ENCODE measurements at regions not wholly inside any gene's neighbourhood (a gene's known extent, or its start where the extent isn't known, plus 50 kb on each side); places are given as distances from the start of the nearest gene placed in this dataset.

DNA sequence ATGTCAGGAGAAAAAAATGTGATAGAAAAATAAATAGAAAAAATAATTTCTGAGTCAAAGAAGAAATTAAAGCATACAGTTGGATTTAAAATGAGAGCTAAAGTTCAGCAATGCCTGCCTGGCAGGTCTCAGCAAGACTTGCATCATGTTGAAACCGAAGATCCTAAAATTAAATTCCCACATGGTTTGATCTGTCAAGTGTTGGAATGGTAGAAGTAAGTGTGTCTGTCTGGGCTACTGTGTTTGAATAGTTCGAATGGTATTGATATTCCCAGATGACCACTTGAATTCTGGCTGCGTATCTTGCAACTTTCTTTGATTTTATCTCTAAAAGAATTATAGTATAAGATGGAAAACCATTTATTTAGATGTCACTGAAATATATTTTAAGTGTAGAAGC lies 1349.6 kb downstream of the EPHA7 start:
- no peaks in the 10 kb centered on the region for H3K79me1 ChIP-seq (ENCODE audit: low read depth, low read length)
- no peak overlapping the region for H2AFZ ChIP-seq (ENCODE audit: low read length)
- no peak overlapping the region for H2BK12ac ChIP-seq (ENCODE audit: low read depth, low read length)
- DNase-seq (ENCODE audit: low read depth in 1 of 2, low spot score in 2 of 2) (no peak), FAIRE-seq (no peak)
- H3K4me3 ChIP-seq (ENCODE audit: extremely low read depth in 1 of 4, insufficient read depth in 2 of 4, low read depth in 3 of 4, low read length in 4 of 4), result no peak overlapping the region
- no peak overlapping the region for H4K91ac ChIP-seq (replicated peaks; ENCODE audit: insufficient read length, low read length)
- H3K27ac ChIP-seq (ENCODE audit: low read depth, low read length), result no peak overlapping the region
- no peak overlapping the region for H3K14ac ChIP-seq (ENCODE audit: insufficient read length)
- no peak overlapping the region for H3K9ac ChIP-seq (replicated peaks in 1 of 4; ENCODE audit: extremely low read depth in 1 of 4, low read depth in 3 of 4, low read length in 3 of 4)
- no peak overlapping the region for H2BK15ac ChIP-seq (ENCODE audit: low read length)
- no peak overlapping the region for H4K8ac ChIP-seq (ENCODE audit: extremely low read depth, insufficient read depth, low read length)
- 89% methylated on average over 3 of the region's 3 CpGs; no CpG with 5 or more reads in 1 of the 2 experiments for WGBS, 2 experiments (ENCODE audit: extremely low coverage in 1 of 2, insufficient coverage in 1 of 2, insufficient read length in 1 of 2, insufficient replicate concordance in 2 of 2, low coverage in 1 of 2, low lambda C conversion rate in 2 of 2, missing lambda C conversion rate in 1 of 2)
- H4K5ac ChIP-seq (ENCODE audit: insufficient read length, low read depth, low read length), result no peak overlapping the region
- H3K4ac ChIP-seq (replicated peaks; ENCODE audit: insufficient read length, low read depth, low read length), result no peak overlapping the region
- no peaks in the 10 kb centered on the region for H3K27me3 ChIP-seq (replicated peaks in 1 of 4; ENCODE audit: control insufficient read depth in 3 of 4, extremely low read depth in 1 of 4, insufficient read depth in 3 of 4, low read length in 3 of 4)
- H4K20me1 ChIP-seq (replicated peaks in 1 of 2; ENCODE audit: control insufficient read depth in 1 of 2, insufficient read depth in 2 of 2, low read length in 2 of 2), result no peaks in the 10 kb centered on the region
- ChIA-PET CTCF (ENCODE audit: partially characterized antibody) (no interaction called here), POLR2A (ENCODE audit: partially characterized antibody) (no interaction called here)
- no peaks in the 10 kb centered on the region for H3K36me3 ChIP-seq (ENCODE audit: control insufficient read depth in 2 of 4, insufficient read depth in 4 of 4, low read length in 3 of 4)
- H2BK5ac ChIP-seq (ENCODE audit: low read depth, low read length), result no peak overlapping the region
- no peak overlapping the region for H2AK5ac ChIP-seq (ENCODE audit: low read depth, low read length)
- no peaks in the 10 kb centered on the region for H3K79me2 ChIP-seq (ENCODE audit: control insufficient read depth in 1 of 2, insufficient read depth in 2 of 2, low read length in 2 of 2)
- H3K23ac ChIP-seq (ENCODE audit: insufficient read length), result no peak overlapping the region
- H3K9me3 ChIP-seq (ENCODE audit: insufficient read depth in 2 of 2, low read depth in 1 of 2, low read length in 1 of 2), result no peaks in the 10 kb centered on the region
- H3K23me2 ChIP-seq (ENCODE audit: low read depth, low read length), result no peaks in the 10 kb centered on the region
- H2BK20ac ChIP-seq (ENCODE audit: low read length), result no peak overlapping the region
- no peak overlapping the region for H3K4me2 ChIP-seq (ENCODE audit: insufficient read depth in 1 of 2, low read depth in 2 of 2, low read length in 2 of 2)
- no peak overlapping the region for H3K18ac ChIP-seq (ENCODE audit: extremely low read depth, low read length)
- no peak overlapping the region for H2BK120ac ChIP-seq (replicated peaks; ENCODE audit: low read depth, low read length)
- no peak overlapping the region for H3K56ac ChIP-seq (replicated peaks; ENCODE audit: insufficient read length, low read depth, low read length)
- H3K4me1 ChIP-seq (replicated peaks in 1 of 4; ENCODE audit: control insufficient read depth in 3 of 4, insufficient read depth in 4 of 4, low read length in 3 of 4), result no peaks in the 10 kb centered on the region
- TF ChIP-seq TBP (IDR thresholded peaks at IDR 0.05; ENCODE audit: low read depth, low read length), result no peak
- TF ChIP-seq EP300 (IDR thresholded peaks at IDR 0.05; ENCODE audit: borderline replicate concordance in 1 of 2, low read depth in 2 of 2, low read length in 2 of 2), result no peak
- TF ChIP-seq NANOG (IDR thresholded peaks at IDR 0.05; ENCODE audit: insufficient read depth, low read depth, low read length, poor library complexity, severe bottlenecking), result no peak
- no peak for TF ChIP-seq POLR2A (IDR thresholded peaks at IDR 0.05; ENCODE audit: control extremely low read depth in 1 of 2, low read depth in 2 of 2, low read length in 2 of 2)
- TF ChIP-seq NRF1 (IDR thresholded peaks at IDR 0.05; ENCODE audit: low read depth, low read length), result no peak
- TF ChIP-seq CEBPB (IDR thresholded peaks at IDR 0.05; ENCODE audit: low read depth, low read length), result no peak
- no peak for TF ChIP-seq SIX5 (IDR thresholded peaks at IDR 0.05; ENCODE audit: low read depth, low read length)
- TF ChIP-seq, protein P1, sequence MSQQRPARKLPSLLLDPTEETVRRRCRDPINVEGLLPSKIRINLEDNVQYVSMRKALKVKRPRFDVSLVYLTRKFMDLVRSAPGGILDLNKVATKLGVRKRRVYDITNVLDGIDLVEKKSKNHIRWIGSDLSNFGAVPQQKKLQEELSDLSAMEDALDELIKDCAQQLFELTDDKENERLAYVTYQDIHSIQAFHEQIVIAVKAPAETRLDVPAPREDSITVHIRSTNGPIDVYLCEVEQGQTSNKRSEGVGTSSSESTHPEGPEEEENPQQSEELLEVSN (IDR thresholded peaks at IDR 0.05), result no peak
- no peak for TF ChIP-seq JUN (IDR thresholded peaks at IDR 0.05; ENCODE audit: low read depth, low read length)
- TF ChIP-seq MAFK (IDR thresholded peaks at IDR 0.05; ENCODE audit: low read depth, low read length), result no peak
- TF ChIP-seq SP1 (IDR thresholded peaks at IDR 0.05; ENCODE audit: low read depth, low read length), result no peak
- TF ChIP-seq GTF2F1 (IDR thresholded peaks at IDR 0.05; ENCODE audit: borderline replicate concordance, low read depth, low read length), result no peak
- no peak for TF ChIP-seq CBX5 (IDR thresholded peaks at IDR 0.05; ENCODE audit: low read depth, low read length)
- no peak for TF ChIP-seq GABPA (IDR thresholded peaks at IDR 0.05; ENCODE audit: borderline replicate concordance, insufficient read depth, low read length)
- TF ChIP-seq, protein P2, sequence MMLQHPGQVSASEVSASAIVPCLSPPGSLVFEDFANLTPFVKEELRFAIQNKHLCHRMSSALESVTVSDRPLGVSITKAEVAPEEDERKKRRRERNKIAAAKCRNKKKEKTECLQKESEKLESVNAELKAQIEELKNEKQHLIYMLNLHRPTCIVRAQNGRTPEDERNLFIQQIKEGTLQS (IDR thresholded peaks at IDR 0.05; ENCODE audit: insufficient read depth, low read depth, low read length), result no peak

Data from H1 (cell line).